ENCODE measurements at regions not wholly inside any gene's neighbourhood (a gene's known extent, or its start where the extent isn't known, plus 50 kb on each side); places are given as distances from the start of the nearest gene placed in this dataset.

DNA sequence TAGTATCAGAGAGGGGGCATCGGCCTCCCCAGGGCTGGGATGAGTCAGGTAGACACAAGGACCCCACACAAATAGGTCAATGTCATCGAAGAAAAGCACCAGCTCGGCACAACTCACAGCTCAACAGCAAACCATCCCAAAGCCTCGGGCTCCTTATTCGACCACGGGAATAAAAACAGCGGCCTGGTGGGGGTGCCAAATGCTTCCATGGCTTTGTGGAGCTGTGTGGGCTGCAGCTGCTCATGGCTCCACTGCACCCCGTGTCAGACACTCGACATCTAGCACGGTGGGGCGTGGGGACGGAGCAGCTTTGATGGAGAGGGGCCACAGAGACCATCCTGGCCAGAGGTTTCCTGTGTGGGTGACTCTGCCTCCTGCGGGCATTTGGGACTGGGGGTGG lies 212.5 kb upstream of the SOX1 start:
- Histone ChIP-seq H3K4me1 (no peaks in the 10 kb centered on the region), H3K27ac (no peak overlapping the region), H3K9me3 (no peaks in the 10 kb centered on the region), H3K27me3 (ENCODE audit: insufficient read depth in 3 of 3, low read length in 2 of 3) (peaks cover 0 to 7% (median 0%) of the 10 kb centered on the region in 3 donors), H3K4me3 (no peak overlapping the region), H3K36me3 (ENCODE audit: insufficient read depth in 1 of 2, low read depth in 1 of 2) (no peaks in the 10 kb centered on the region)
- intact Hi-C loops (cut with DNase I): no loop called here
- TF ChIP-seq, protein P1, sequence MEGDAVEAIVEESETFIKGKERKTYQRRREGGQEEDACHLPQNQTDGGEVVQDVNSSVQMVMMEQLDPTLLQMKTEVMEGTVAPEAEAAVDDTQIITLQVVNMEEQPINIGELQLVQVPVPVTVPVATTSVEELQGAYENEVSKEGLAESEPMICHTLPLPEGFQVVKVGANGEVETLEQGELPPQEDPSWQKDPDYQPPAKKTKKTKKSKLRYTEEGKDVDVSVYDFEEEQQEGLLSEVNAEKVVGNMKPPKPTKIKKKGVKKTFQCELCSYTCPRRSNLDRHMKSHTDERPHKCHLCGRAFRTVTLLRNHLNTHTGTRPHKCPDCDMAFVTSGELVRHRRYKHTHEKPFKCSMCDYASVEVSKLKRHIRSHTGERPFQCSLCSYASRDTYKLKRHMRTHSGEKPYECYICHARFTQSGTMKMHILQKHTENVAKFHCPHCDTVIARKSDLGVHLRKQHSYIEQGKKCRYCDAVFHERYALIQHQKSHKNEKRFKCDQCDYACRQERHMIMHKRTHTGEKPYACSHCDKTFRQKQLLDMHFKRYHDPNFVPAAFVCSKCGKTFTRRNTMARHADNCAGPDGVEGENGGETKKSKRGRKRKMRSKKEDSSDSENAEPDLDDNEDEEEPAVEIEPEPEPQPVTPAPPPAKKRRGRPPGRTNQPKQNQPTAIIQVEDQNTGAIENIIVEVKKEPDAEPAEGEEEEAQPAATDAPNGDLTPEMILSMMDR (IDR thresholded peaks at IDR 0.05): no peak
- 50 to 66% (median 60%) methylated on average over 13 of the region's 13 CpGs for WGBS, 3 donors
- DNase-seq (no peak), ATAC-seq (no peak)

DNA sequence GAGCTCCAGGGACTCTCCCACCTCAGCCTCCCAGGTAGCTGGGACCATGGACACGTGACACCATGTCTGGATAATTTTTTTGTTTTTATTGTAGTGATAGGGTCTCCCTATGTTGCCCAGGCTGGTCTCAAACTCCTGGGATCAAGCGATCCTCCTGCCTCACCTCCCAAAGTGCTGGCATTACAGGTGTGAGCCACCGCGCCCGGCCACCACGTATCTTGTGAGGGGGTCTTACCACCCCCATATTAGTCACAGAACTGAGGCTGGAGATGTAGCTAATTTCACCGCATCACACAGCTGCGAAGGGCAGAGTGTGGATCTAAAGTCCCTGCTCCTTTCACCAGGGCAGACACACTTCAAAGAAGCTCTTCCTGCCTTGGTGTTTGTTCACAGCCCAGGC lies 211.8 kb upstream of the SOX1 start:
- Histone ChIP-seq H3K27ac (no peak overlapping the region), H3K27me3 (ENCODE audit: insufficient read depth in 3 of 3, low read length in 2 of 3) (peaks cover 0 to 7% (median 0%) of the 10 kb centered on the region in 3 donors), H3K9me3 (no peaks in the 10 kb centered on the region), H3K4me3 (no peak overlapping the region), H3K36me3 (ENCODE audit: insufficient read depth in 1 of 2, low read depth in 1 of 2) (no peaks in the 10 kb centered on the region), H3K4me1 (no peaks in the 10 kb centered on the region)
- DNase-seq (no peak), ATAC-seq (no peak)
- WGBS, 3 donors: 76 to 87% (median 79%) methylated on average over 8 of the region's 8 CpGs
- intact Hi-C loops (cut with DNase I): no loop called here
- TF ChIP-seq, protein P1 (IDR thresholded peaks at IDR 0.05): no peak

DNA sequence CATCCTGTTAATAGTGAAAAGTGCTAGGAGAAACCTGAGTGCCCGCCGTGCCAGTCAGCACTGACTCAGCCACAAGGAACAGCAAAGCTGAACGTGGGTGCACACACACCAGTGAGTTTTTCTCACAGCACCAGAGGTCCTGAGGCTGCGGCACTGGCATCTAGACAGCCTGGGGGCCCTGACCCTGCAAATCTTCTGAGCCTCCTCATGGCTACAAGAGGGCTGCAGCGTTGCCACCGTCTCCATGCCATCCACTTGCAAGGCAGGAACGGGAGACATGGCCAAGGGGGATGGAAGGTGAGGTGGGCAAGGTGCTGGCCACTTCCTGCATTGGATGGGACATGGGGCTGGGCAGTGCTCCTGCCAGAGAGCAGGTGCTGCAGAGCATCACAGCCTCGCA lies 211.2 kb upstream of the SOX1 start:
- DNase-seq (no peak), ATAC-seq (no peak)
- WGBS, 3 donors: 82 to 91% (median 83%) methylated on average over 8 of the region's 8 CpGs
- Histone ChIP-seq H3K9me3 (no peaks in the 10 kb centered on the region), H3K27me3 (ENCODE audit: insufficient read depth in 3 of 3, low read length in 2 of 3) (peaks cover 0 to 7% (median 0%) of the 10 kb centered on the region in 3 donors), H3K36me3 (ENCODE audit: insufficient read depth in 1 of 2, low read depth in 1 of 2) (no peaks in the 10 kb centered on the region), H3K4me3 (no peak overlapping the region), H3K4me1 (no peaks in the 10 kb centered on the region), H3K27ac (no peak overlapping the region)
- TF ChIP-seq, protein P1 (IDR thresholded peaks at IDR 0.05): no peak
- intact Hi-C loops (cut with DNase I): no loop called here

DNA sequence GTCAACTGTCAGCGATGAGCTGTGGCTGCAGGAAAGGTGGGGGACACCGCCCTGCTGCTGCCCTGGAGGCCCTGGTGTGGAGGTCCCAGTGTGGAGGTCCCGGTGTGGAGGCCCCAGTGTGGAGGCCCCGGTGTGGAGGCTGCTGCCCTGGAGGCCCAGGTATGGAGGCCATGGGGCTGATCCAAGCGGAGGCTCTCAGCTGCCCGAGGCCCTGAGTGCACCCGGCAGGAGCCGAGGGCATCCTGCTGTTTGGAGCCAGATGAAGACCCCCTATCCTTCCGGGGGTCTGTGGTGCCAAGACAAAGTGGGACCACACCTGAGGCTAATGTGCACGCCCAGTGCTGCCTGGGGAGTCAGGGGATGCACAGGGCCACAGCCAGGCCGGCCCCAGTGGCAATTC lies 210.4 kb upstream of the SOX1 start:
- 83 to 90% (median 88%) methylated on average over 11 of the region's 11 CpGs for WGBS, 3 donors
- Histone ChIP-seq H3K4me3 (no peak overlapping the region), H3K27me3 (ENCODE audit: insufficient read depth in 3 of 3, low read length in 2 of 3) (peaks cover 0 to 5% (median 0%) of the 10 kb centered on the region in 3 donors), H3K9me3 (no peaks in the 10 kb centered on the region), H3K27ac (no peak overlapping the region), H3K36me3 (ENCODE audit: insufficient read depth in 1 of 2, low read depth in 1 of 2) (no peaks in the 10 kb centered on the region), H3K4me1 (no peaks in the 10 kb centered on the region)
- DNase-seq (no peak), ATAC-seq (no peak)
- intact Hi-C loops (cut with DNase I): no loop called here
- TF ChIP-seq, protein P1 (IDR thresholded peaks at IDR 0.05): no peak

DNA sequence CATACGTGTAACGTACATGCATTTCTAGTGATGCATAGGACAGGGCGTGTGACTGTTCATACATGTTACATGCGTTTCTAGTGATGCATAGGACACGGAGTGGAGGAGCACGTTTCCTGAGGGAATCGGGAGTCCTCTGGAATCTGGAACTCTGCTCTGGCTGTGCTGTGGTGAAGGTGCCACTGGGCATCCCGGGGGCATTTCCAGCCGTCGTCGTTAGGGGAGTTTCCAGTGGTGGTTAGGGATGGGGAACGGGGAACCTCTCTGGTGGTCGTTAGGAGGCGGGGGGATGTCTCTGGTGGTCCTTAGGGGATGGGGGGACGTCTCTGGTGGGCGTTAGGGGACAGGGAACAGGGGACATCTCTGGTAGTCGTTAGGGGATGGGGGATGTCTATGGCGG lies 209.6 kb upstream of the SOX1 start:
- Histone ChIP-seq H3K4me3 (no peak overlapping the region), H3K9me3 (no peaks in the 10 kb centered on the region), H3K27me3 (ENCODE audit: insufficient read depth in 3 of 3, low read length in 2 of 3) (no peaks in the 10 kb centered on the region), H3K4me1 (no peaks in the 10 kb centered on the region), H3K27ac (no peak overlapping the region), H3K36me3 (ENCODE audit: insufficient read depth in 1 of 2, low read depth in 1 of 2) (no peaks in the 10 kb centered on the region)
- intact Hi-C loops (cut with DNase I): no loop called here
- ATAC-seq: no peak
- TF ChIP-seq, protein P1 (IDR thresholded peaks at IDR 0.05): no peak
- DNase-seq: no peak
- 76 to 79% (median 78%) methylated on average over 18 of the region's 18 CpGs for WGBS, 3 donors
